Sigmoid colon (tissue), 6 donors: ENCODE measurements at regions not wholly inside any gene's neighbourhood (a gene's known extent, or its start where the extent isn't known, plus 50 kb on each side); places are given as distances from the start of the nearest gene placed in this dataset.

Source experiments
- DNase-seq: peaks from one replicate; pipeline ENCODE4 v3.0.0-alpha.2; 2019
- H3K27ac ChIP-seq, 4 donors: fragments of 200-600 bp; sonication (generic); one replicate each; pipeline ENCODE4 v1.5.1; 2016 to 2019; ENCODE audit warnings: mild to moderate bottlenecking in 1 of 4
- H3K27me3 ChIP-seq, 3 donors: fragments of 200-600 bp; sonication (generic); one replicate each; pipeline ENCODE4 v1.5.1; 2019; ENCODE audit warnings: mild to moderate bottlenecking in 1 of 3
- H3K36me3 ChIP-seq, 4 donors: fragments of 200-600 bp; sonication (generic); one replicate each; pipeline ENCODE4 v1.5.1; 2016 to 2019
- H3K4me1 ChIP-seq, 4 donors: fragments of 200-600 bp; sonication (generic); one replicate each; pipeline ENCODE4 v1.5.1; 2017 to 2019
- H3K4me3 ChIP-seq, 4 donors: fragments of 200-600 bp; sonication (generic); one replicate each; pipeline ENCODE4 v1.5.1; 2017 to 2019; ENCODE audit warnings: mild to moderate bottlenecking in 2 of 4, moderate library complexity in 1 of 4
- H3K9me3 ChIP-seq, 4 donors: fragments of 200-600 bp in 3 of 4; sonication (generic) in 3 of 4; one replicate each; pipeline versions ENCODE4 v1.5.1 to v1.6.1; 2013 to 2019
- EP300 ChIP-seq, 4 donors: sonication (generic); formaldehyde crosslinking; IDR thresholded peaks; one replicate each; pipeline ENCODE4 v1.6.1; 2017; ENCODE audit warnings: antibody characterized with exemption in 4 of 4
- POLR2A ChIP-seq, 2 donors: fragments of 450-650 bp; IDR thresholded peaks; one replicate each; pipeline ENCODE4 v1.6.1; 2016; ENCODE audit warnings: antibody characterized with exemption in 2 of 2, mild to moderate bottlenecking in 2 of 2, moderate library complexity in 2 of 2
- POLR2AphosphoS5 ChIP-seq, 4 donors: sonication (generic); formaldehyde crosslinking; IDR thresholded peaks; one replicate each; pipeline ENCODE4 v1.6.1; 2017; ENCODE audit warnings: antibody characterized with exemption in 4 of 4
- WGBS, 2 donors: extraction: QIAGEN DNeasy Blood & Tissue Kit; methylation state at CpG; one replicate each; pipeline ENCODE4 v1.1.7; 2013; 5-methylcytosine and 5-hydroxymethylcytosine counted together
- intact Hi-C: fragments of 100-400 bp; cut with DNase I; formaldehyde crosslinking; loops from one replicate; pipeline ENCODE4 v1.15.1; 2023
- TF ChIP-seq, protein P1 (sequence below), 4 experiments: fragments of 450-650 bp in 3 of 4; fragments of 200-600 bp in 1 of 4; IDR thresholded peaks; one replicate each; pipeline ENCODE4 v1.5.1; 2016 to 2019; ENCODE audit warnings: antibody characterized with exemption in 4 of 4, mild to moderate bottlenecking in 3 of 4, moderate library complexity in 2 of 4
- donor health status: healthy with polysubstance abuse.
- donor health status: healthy.

DNA sequence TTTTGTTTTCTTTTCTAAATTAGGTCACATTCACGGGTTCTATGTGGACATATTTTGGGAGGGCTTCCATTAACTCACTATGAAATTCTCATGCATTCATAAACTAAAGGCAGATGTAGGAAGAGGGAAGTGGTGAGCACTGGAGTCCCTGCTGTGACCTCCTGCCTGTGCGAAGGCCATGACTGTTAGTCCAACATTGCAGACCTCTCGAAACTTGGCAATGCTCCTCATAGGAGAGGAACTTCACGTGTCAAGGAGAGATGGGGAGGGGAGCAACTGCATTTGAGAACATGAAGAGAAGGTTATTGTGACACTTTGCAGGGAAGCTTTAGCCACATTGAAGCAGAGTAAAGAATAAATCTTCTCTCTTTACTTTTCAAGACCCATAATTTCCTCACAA lies 126.4 kb upstream of the HNMT start:
- no peaks in the 10 kb centered on the region for H3K4me1 ChIP-seq
- H3K27me3 ChIP-seq: no peaks in the 10 kb centered on the region
- TF ChIP-seq EP300 (IDR thresholded peaks at IDR 0.05) (no peak), POLR2AphosphoS5 (IDR thresholded peaks at IDR 0.05) (no peak)
- WGBS, 2 donors: 33 to 58% methylated on average over 4 of the region's 4 CpGs
- H3K27ac ChIP-seq: no peak overlapping the region
- H3K4me3 ChIP-seq: no peak overlapping the region
- H3K36me3 ChIP-seq: no peaks in the 10 kb centered on the region
- no peaks in the 10 kb centered on the region for H3K9me3 ChIP-seq
- DNase-seq: no peak
- intact Hi-C loops: loop anchor here (5.0 kb wide), 1 partner anchor 1416 kb away; no protein-coding TSS in a partner anchor

DNA sequence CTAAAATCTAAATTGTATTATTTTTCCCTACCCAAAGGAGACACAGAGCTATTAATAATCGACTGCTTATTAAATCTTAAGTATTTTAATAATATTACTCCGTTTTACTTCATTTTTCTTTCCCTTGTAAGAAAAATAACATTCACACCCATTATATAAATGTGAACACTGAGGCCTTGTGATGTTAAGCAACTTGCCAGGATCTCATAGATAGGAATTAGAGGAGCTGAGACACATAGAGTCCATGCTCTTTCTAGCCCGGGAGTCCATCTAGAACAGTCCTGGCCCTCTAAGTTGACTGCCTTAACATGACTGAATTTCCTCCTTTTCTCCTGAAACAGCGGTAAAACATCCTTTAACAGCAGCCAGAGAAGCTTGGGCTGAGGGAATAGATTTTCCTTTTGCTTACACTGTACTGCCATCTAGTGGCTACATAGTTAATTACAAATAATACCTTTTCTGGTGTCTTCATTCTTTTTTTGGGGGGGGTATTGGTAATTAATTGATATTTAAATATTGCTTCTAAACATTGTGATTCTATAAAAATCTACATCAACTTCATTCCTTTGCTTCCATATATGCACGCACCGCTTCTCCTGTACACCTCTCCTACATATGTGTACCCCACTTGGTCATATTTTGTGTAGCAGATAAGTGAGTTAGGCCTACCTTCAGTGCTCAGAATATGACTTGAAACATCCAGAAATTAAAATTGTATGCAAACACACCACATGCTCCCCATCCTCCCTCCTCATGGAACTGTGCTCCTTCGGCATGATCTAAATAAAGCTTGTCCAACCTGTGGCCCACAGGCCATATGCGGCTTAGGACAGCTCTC lies 125.8 kb upstream of the HNMT start:
- H3K36me3 ChIP-seq: no peaks in the 10 kb centered on the region
- no peak for DNase-seq
- WGBS, 2 donors: 39 to 46% methylated on average over 8 of the region's 8 CpGs
- H3K27ac ChIP-seq: no peak overlapping the region
- H3K4me3 ChIP-seq: no peak overlapping the region
- intact Hi-C loops: loop anchor here (5.0 kb wide), 1 partner anchor 1416 kb away; no protein-coding TSS in a partner anchor
- no peaks in the 10 kb centered on the region for H3K27me3 ChIP-seq
- no peaks in the 10 kb centered on the region for H3K9me3 ChIP-seq
- H3K4me1 ChIP-seq: no peaks in the 10 kb centered on the region
- TF ChIP-seq EP300 (IDR thresholded peaks at IDR 0.05) (no peak), POLR2AphosphoS5 (IDR thresholded peaks at IDR 0.05) (no peak)
- TF ChIP-seq, protein P1, sequence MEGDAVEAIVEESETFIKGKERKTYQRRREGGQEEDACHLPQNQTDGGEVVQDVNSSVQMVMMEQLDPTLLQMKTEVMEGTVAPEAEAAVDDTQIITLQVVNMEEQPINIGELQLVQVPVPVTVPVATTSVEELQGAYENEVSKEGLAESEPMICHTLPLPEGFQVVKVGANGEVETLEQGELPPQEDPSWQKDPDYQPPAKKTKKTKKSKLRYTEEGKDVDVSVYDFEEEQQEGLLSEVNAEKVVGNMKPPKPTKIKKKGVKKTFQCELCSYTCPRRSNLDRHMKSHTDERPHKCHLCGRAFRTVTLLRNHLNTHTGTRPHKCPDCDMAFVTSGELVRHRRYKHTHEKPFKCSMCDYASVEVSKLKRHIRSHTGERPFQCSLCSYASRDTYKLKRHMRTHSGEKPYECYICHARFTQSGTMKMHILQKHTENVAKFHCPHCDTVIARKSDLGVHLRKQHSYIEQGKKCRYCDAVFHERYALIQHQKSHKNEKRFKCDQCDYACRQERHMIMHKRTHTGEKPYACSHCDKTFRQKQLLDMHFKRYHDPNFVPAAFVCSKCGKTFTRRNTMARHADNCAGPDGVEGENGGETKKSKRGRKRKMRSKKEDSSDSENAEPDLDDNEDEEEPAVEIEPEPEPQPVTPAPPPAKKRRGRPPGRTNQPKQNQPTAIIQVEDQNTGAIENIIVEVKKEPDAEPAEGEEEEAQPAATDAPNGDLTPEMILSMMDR (IDR thresholded peaks at IDR 0.05): peak in 3 of 4 experiments; percentile 40 to 57 (median 45)

DNA sequence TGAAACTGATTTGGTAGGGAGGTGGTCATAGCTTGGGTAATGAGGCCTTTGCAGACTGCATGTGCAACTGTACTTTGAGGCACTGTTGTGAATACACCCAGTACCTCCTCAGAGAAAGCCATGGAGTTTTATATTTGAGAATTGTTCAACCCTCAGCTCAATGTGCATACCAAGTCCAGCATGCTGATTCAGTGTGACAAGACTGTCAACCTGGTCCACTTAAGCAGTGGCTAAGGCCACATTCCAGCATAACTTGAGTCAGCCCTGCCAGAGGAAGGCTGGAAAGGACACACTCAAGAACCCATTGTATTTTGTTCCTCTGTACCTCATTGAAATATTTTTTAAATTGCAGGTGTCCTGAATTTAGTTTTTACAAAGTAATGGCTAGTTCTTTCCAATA lies 121.8 kb upstream of the HNMT start:
- intact Hi-C loops: no loop called here
- DNase-seq: no peak
- no peak overlapping the region for H3K4me3 ChIP-seq
- H3K4me1 ChIP-seq: no peaks in the 10 kb centered on the region
- H3K9me3 ChIP-seq: no peaks in the 10 kb centered on the region
- no peak overlapping the region for H3K27ac ChIP-seq
- no peak for TF ChIP-seq POLR2A (IDR thresholded peaks at IDR 0.05)
- TF ChIP-seq, protein P1 (IDR thresholded peaks at IDR 0.05): no peak
- TF ChIP-seq EP300 (IDR thresholded peaks at IDR 0.05): no peak
- no peak for TF ChIP-seq POLR2AphosphoS5 (IDR thresholded peaks at IDR 0.05)
- no peaks in the 10 kb centered on the region for H3K36me3 ChIP-seq
- no peaks in the 10 kb centered on the region for H3K27me3 ChIP-seq

DNA sequence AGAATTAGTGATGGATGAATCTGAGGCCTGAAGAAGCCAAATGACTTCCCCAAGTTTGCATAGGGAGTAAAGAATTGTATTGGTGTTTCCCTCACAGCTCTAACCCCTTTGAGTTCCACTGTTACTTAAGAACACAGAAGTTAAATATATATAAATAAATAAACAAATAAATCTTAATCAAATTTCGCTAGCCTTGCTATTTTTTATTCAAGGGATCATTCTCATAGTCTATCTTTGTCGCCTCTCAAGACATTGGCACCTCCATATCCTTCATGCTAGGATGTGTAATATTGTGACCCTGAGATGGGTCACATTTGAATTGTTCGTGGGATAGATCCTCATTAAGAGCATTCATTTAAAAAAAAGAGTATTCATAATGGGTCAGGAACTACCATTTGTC lies 121.3 kb upstream of the HNMT start:
- intact Hi-C loops: no loop called here

DNA sequence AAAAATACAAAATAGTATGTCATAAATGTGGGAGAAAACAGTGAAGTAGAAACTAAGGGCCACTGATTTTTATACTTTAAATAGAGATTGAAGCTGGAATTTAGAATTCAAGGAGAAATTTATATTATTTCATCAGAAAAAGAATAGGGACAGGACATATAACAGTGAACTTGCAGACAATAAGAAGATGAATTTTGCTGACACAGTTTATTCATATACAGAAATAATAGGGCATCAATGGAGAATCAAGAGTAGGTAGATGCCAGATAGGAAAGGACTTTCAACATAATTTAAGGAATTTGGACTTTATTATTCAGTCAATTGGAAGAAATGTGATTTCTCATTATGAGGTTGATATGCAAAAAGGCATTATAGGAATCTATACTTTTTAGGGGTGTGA lies 118.9 kb upstream of the HNMT start:
- no peak for TF ChIP-seq POLR2AphosphoS5 (IDR thresholded peaks at IDR 0.05)
- no peak for TF ChIP-seq EP300 (IDR thresholded peaks at IDR 0.05)
- TF ChIP-seq, protein P1 (IDR thresholded peaks at IDR 0.05): no peak
- no peak for TF ChIP-seq POLR2A (IDR thresholded peaks at IDR 0.05)
- H3K9me3 ChIP-seq: no peaks in the 10 kb centered on the region
- no peak overlapping the region for H3K4me3 ChIP-seq
- no peaks in the 10 kb centered on the region for H3K4me1 ChIP-seq
- H3K27me3 ChIP-seq: no peaks in the 10 kb centered on the region
- H3K27ac ChIP-seq: no peak overlapping the region
- DNase-seq: no peak
- intact Hi-C loops: no loop called here
- H3K36me3 ChIP-seq: no peaks in the 10 kb centered on the region

More for the DNA sequence above, 121.3 kb upstream of the HNMT start:
- Histone ChIP-seq H3K36me3 (no peaks in the 10 kb centered on the region), H3K9me3 (no peaks in the 10 kb centered on the region), H3K4me1 (no peaks in the 10 kb centered on the region), H3K27ac (no peak overlapping the region), H3K4me3 (no peak overlapping the region), H3K27me3 (no peaks in the 10 kb centered on the region)
- DNase-seq: no peak
- 67 to 81% methylated on average over 3 of the region's 3 CpGs for WGBS, 2 donors
- TF ChIP-seq, protein P1 (IDR thresholded peaks at IDR 0.05): no peak
- no peak for TF ChIP-seq EP300 (IDR thresholded peaks at IDR 0.05)
- TF ChIP-seq POLR2AphosphoS5 (IDR thresholded peaks at IDR 0.05): no peak
- no peak for TF ChIP-seq POLR2A (IDR thresholded peaks at IDR 0.05)
